Epithelial cell of prostate (primary cell): ENCODE measurements at regions not wholly inside any gene's neighbourhood (a gene's known extent, or its start where the extent isn't known, plus 50 kb on each side); places are given as distances from the start of the nearest gene placed in this dataset.
"Not testable (repeated sequence)": the region's sequence is repeated elsewhere in the genome, so short reads cannot be mapped to it uniquely, and the experiment has no call there.

Source experiments
- DNase-seq: peaks from one replicate; pipeline ENCODE4 v3.0.0-alpha.2; 2011; ENCODE audit warnings: low read depth, low spot score
- H3K27ac ChIP-seq: fragments of 450-650 bp; 2 replicates; pipeline ENCODE4 v1.5.1; 2017; ENCODE audit warnings: mild to moderate bottlenecking

DNA sequence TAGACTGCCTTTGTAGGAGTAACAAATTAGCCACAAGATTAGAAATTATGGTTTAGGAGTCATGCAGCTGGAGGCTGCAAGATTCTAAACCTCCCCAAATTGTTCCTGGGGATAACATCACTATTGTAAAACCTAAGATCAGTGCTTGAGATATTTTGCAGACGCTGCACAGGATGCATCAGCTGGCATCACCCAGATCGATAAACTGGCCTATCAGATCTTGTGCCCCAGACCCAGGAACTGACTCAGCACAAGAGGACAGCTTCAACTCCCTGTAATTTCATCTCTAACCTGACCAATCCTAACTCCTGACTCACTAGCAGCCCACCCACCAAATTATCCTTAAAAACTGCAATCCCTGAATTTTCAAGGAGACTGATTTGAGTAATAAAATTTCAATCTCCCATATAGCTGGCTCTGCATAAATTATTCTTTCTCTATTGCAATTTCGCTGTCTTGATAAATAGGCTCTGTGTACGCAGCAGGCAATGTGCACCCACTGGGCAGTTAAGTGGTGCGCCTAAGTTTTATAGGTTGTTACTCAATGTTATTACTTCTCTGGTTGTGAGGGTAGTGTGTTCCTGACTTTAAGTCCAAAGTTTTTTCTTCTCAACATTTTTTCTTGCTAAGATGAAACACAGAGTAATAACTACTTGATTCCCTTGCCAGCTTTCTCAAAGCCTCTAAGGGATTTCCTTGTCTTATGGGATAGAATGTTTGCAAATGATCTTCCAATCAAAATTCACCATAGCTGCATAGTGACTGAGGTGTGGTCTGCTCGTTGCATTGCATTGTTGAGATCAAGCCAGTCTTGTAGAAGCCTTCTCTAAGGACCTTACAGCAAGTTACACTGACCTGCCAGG is 312.3 kb upstream of the DKK2 start:
- no peak for DNase-seq
- no peak overlapping the region for H3K27ac ChIP-seq

DNA sequence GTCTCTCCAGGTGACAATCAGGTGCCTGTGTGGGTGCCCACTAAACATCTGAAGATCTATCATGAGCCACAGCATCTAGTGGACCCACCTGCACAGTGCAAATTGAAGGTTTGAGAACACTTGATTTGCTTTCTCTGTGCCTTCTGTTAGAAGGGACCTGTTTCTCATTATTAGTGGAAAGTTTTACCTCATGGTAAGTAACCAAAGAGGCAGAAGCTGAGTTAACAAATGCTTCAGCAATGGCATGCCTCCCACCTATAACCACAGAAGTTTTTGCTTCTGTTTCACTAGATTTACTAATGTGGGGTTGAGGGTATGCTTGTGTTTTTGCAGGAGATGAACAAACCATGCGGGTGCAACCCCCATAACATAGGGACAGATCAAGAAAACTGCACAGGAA is 297.4 kb upstream of the DKK2 start:
- no peak for DNase-seq
- H3K27ac ChIP-seq: no peak overlapping the region

DNA sequence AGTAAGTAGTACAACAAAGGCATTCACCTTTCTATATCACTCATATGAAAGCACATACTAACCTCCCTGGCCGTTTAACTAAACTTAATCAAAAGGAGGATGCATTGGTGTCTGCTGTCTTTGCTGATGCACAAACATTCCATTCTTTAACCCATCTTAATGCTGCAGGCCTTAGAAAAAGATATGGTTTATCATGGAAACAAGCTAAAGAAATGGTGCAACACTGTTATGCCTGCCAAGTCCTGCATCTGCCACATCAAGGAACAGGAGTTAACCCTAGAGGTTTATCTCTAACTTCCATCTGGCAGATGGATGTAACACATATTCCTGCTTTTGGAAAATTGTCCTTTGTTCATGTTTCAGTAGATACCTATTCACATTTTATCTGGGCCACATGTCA is 296.5 kb upstream of the DKK2 start:
- not testable (repeated sequence) for DNase-seq, H3K27ac ChIP-seq

DNA sequence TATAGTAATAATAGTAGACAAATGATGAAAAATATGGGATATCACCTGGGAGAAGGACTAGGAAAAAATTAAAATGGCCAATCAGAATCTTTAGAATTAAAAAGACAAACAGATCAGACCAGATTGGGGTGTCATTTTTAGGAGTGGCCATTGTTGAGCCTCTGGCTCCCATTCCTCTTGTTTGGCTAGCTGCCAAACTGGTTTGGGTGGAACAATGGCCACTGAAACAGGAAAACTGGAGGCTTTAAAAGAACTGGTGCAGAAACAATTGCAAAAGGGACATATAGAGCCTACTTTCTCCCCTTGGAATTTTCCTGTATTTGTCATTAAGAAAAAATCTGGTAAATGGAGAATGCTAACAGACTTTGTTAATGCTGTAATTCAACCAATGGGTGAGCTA is 294.8 kb upstream of the DKK2 start:
- no peak overlapping the region for H3K27ac ChIP-seq
- DNase-seq: no peak

DNA sequence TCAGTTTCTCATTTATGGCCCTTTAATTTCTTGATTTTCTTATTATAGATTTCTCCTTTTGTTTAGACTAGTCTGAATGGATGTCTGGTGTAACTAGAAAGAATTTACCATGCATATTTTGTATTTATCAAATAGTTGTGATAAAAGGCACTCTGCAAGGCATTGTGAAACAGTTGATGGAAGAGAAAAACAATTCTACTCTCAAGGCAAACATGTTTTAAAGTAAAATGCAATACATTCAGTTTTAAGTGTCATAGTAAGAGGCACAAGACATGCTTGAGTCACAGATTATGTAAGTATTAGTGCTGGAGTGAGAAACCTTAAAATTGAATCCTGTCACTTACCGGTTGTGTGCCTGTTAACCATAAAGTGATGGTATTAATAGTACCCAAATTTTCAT is 283.3 kb upstream of the DKK2 start:
- H3K27ac ChIP-seq: no peak overlapping the region
- no peak for DNase-seq

DNA sequence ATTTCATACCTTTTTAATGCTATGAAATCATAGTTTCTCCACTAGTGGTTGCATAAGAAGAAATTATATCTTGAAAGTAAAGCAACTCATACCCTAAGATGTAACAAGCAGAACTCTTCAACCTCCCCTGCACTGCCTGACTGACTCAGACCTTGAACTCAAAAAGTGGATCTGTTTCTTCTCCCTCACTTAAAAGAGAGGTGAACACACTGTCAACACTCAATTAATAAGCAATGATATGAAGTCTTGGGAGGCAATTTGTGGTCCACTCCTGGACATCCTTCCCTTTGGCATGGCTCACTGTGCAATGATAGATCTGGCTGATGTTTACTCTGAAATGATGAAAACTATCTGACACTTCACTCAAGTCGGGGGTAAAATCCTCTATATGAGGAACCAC is 282.0 kb upstream of the DKK2 start:
- H3K27ac ChIP-seq: no peak overlapping the region
- DNase-seq: no peak

DNA sequence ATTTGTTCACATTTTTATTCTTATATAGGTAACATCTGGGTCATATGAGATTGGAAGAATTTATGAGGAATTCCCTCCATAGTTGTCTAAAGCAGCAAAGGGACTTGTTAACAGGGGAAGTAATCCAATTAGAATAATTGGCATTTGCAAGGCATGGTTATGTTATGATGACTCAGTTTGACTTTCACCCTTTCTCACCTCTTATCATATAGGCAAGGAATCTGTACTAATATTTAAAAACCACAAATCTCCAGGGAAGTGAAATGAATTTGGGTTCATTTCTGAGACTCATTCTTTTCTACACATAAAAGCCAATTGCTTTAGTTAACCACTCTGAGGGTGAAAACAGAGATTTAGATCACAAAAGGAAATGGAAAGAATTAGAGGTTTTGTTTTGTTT is 281.5 kb upstream of the DKK2 start:
- no peak overlapping the region for H3K27ac ChIP-seq
- no peak for DNase-seq

DNA sequence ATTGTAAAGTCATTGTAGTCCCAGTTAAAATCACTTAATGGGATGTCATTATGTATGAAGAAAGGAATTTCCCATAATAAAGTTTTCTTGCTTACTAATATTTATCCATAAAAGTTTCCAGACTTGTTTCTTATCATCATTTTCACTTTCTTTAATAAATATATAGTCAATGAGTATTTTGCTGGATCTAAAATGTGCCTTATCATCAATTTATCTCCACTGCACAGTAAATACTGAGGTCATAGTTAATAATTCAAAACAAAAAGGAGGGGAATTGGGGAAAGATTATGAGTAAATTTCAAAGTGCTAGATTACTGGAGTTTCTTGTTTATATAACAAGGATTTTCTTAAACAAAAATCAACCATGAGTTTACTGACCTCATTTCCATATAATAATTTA is 279.5 kb upstream of the DKK2 start:
- no peak overlapping the region for H3K27ac ChIP-seq
- DNase-seq: no peak

DNA sequence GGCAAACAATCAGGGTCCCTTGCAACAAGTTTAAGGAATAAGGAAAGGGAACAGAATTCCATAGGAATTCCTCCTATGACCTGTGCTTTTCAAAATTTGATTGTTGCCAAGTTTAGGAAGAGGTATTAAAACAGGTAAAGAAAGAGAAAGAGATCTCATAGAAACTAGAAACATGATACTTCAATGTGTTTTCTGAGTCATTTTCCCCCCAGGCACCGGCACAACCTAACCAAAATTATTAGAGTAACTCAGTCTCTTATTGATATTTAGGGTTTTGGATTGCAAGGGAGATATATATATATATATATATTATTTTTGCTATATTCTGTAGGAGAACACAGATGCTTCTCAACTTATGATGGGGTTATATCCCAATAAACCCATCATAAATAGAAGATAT is 278.0 kb upstream of the DKK2 start:
- no peak for DNase-seq
- no peak overlapping the region for H3K27ac ChIP-seq

DNA sequence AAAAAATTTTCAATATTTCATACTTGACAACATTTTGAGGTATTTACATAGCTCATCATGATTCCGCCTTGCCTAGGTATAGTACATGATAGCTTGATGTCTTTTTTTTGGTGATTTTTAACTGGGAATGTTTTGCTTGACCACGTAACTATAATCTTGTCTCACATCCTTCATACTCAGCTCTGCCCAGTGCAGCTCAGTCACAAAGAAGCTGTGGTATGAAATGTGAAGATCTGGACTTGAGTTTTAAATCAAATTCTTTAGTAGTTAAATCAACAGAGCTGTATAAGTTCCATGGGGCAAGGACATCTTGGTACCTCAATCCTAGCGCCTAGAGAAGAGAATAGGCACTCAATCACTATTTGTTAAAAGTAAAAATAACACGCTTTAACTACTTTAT is 276.3 kb upstream of the DKK2 start:
- H3K27ac ChIP-seq: no peak overlapping the region
- no peak for DNase-seq

DNA sequence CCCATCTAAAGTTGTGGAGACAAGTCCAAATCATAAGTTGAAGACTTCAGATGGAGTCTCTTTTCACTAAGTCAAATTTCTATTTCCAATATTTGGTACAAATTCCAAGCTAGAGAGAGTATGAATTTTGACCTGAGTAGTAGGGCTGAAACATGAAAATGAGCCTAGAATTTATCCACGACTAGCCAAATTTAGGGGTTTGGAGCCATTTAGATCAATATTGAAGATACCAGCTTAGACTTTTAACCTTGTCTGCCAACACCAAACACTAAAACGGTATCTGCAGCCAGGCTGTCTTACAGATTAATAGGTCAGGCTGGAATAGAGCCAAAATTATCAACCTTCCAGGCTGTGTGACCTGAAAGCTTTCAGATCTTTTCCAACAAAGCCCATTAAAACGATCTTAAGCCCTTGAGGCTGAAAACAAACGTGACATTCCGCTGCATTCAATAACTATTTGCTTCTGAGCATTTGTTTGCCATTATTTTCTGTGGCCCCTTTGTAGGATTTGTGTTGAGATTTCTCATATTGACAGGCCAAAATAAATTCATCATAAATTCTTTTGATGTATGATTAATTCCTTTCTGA is 268.7 kb upstream of the DKK2 start:
- DNase-seq: no peak
- no peak overlapping the region for H3K27ac ChIP-seq

DNA sequence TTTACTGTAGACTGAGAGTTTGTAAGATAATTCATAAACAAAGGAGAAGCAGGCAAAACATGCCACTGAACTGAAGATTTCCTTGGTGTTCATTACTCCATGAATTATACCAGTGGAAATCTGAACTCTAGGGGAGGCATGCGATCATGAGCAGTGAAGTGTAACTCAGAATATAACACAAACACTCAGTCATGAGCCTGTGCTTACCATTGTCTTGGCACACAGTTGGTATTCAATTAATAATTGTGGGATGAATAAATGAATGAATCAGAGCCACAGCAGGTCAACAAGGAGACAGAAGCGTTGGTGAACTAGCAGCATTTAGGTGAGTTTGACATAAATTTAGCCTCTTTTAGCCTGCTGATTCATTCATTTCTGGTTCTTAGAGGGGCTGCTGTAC is 263.5 kb upstream of the DKK2 start:
- no peak for DNase-seq

DNA sequence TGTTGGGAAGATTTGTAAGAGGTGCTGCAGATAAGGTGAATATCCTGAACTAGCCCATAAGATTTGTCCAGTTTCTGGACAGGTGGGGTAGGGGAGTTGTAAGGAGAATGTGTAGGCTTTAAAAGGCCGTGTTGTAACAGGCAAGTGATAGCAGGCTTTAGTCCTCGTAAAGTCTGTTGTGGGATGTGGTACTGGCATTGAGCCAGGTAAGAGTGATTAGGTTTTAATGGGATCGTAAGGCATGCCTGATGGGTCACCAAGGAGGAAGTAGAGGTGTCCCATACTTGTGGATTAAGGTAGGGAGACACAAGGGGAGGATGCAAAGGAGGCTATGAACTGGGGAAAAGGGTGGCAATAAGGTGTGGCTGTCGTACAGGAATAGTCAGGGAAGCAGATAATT is 256.9 kb upstream of the DKK2 start:
- DNase-seq: peak; percentile 40
- no peak overlapping the region for H3K27ac ChIP-seq

More for the DNA sequence above, 263.5 kb upstream of the DKK2 start:
- H3K27ac ChIP-seq: no peak overlapping the region

DNA sequence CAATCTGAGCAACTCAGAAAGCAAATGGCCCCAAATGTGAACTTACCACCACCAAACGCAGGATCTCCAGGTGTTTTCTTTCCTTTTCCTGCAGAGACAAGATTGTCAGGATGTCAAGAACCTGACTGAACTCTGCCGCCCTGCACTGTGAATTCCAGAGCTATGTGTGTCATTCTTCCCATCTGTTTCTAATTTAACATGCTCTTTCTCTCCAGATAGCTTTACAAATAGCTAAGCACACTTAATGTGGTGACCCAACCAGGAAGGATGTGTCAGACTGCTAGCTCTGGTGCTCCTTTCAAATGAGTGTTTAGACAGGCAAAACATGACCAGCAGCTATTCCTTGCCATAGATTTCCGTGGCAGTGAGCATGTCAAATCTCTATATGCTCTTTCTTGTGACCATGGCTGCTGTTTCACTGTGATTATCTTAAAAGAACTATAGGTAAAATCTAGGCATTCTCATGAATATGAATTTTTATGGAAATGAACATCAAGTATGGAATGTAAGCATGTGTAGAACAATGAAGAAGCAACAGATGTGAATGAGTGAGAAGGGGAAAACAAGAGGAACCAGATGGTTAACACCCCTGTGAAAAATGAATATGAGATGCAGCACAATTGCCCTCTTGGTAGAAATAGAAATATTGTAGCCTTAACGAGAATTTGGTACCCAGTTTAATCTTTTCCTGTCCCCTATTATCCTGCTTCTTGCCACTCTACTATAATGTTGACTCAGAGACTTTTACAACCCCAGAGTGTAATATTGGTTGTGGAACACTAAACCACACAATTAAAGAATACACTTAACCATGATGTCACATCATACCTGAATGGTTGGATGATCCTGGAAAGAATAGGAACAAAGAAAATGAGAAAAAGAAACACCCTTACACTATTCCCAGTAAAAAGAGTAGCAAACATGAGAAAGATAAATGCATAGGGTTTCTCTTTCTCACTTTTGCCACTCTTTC is 247.8 kb upstream of the DKK2 start:
- H3K27ac ChIP-seq: peak overlapping the region; percentile 62
- peak; percentile 62 for DNase-seq

DNA sequence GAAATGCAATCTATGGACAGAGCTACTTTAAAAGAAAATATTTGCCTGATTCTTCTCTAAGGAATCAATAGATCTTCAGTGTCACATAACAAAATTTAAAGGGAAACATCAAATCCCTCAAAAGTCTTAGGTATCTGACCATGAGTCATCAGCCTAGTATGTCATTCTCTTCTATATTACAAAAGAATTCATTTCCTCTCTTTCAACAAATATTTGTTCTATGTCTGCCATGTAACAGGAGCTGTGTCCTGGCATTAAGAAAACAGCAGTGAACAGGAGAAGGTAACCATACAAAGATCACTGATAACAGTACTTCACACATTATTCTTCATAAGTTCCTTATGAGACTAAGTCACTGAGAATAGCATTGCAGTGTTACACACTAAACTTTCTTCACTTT is 243.6 kb upstream of the DKK2 start:
- H3K27ac ChIP-seq: peak overlapping the region; percentile 27

DNA sequence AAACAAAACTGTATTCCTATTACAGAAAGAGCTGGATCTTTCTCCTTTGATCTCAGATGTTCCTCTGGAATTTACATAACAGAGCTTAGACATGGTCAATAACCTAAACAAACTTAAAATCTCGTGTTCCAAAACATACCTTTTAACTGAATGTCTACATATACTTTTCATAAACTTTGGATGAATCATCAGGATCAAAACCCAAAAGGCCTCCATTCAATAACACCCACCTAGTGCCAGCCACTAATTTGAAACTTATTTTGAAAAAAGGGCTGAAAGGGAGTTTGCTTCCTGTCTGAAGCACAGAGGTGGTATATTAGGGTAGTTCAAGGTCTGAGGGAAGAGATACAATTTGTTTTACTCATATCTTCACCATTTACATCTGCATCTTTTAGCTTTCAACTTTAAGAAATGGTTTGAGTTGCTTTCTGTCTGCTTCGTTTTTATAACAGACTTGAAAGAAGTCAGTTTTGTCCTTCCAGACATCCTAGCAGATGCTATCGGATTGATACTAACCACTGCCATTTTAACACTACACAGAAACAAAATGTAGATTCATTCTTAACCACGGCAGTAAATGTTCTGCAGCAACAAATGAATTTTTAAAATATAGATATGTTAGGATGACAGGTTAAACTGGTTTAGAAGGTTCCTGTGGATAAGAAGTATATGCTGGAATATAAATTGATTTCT is 242.8 kb upstream of the DKK2 start:
- H3K27ac ChIP-seq: peak overlapping the region; percentile 27
- DNase-seq: no peak

More for the DNA sequence above, 243.6 kb upstream of the DKK2 start:
- no peak for DNase-seq

DNA sequence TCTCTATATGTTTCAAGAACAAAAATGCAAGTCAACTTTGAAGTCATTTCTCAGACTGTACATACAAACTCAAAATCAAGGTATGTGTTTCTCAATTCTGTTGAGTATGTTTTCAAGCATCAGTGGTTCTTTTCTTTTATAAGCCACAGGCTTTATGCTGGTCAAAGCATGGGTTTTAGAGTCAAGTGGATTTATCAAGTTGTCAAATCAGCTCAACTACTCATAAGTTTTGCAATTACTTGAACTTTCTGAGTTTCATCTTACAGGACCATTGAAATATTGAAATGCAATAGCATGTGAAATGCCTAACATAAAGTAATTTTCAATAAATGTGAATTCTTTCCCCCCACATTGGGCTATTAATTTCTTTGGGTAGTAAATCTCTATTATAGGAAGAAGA is 239.9 kb upstream of the DKK2 start:
- no peak for DNase-seq
- H3K27ac ChIP-seq: no peak overlapping the region

DNA sequence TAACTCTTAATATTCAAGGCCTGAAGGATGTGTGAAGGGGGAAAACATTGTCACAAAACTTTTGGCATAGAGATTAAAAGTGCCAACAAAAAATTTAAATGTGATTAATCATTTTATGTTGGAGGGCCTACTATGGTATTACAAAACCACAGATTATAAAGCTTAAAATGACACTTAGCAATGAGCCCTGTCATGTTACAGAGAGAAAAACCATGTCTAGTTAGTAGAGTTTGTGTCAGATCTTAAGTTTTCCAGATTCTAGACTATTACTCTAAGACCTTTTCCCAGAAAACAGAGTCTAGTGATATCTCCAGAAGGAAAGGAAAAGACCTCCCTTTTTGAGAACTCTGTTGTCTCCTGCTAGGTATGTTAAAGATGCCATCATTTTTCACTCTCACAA is 239.1 kb upstream of the DKK2 start:
- no peak overlapping the region for H3K27ac ChIP-seq
- no peak for DNase-seq

DNA sequence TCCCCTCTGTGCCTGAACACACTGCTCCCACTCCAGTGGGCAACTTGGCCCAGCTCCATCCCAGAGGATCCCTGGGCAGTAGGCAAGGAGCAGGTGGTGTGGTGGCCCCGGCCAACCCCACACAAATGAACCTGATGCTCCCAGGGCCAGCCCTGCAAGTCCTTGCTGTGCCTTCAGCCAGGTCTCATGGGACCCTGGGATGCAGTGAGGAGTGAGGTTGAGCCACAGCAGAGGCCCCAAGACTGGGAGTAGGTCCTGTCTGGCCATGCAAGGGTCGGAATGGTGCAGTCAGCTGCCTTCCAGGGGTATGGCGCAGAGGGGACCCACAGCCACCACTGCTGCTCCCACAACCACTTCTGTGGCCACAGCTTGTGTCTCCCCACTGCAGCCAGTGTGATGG is 234.5 kb upstream of the DKK2 start:
- H3K27ac ChIP-seq: no peak overlapping the region
- no peak for DNase-seq

DNA sequence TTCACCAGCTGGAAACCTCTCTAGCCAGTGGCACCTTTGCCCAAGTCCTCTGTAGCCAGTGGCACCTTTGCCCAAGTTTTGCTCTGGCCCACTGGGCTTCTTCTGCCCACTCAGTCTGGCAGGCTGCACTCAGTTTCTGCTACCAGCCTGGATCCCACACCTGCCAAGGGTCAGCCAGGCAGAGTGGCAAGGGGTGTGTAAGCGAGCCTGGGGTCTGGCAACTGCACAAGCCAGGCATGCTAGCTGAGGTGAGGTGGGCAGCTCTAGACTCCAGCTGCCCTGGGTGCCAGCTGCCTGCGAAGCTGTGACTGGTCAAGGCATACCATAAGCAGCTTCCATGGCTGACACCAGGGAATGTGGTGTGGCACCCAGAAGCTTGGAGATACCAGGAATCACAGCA is 233.1 kb upstream of the DKK2 start:
- DNase-seq: no peak
- no peak overlapping the region for H3K27ac ChIP-seq
